B cell (primary cell): ENCODE measurements at regions not wholly inside any gene's neighbourhood (a gene's known extent, or its start where the extent isn't known, plus 50 kb on each side); places are given as distances from the start of the nearest gene placed in this dataset.

ENCODE experiments used
- ATAC-seq: fragments of 200-7000 bp; cut with Tn5 transposase; one replicate; pipeline ENCODE4 v1.10.0; 2021; ENCODE audit warnings: low read depth, mild to moderate bottlenecking, moderate number of reproducible peaks, moderate library complexity
- CTCF ChIA-PET: fragments of 350-600 bp; sonication (Branson Sonifier 250); formaldehyde crosslinking; loops from one replicate; lab custom pipeline; 2021; ENCODE audit warnings: antibody characterized with exemption, inconsistent platforms; lab: Charles Lee
- POLR2A ChIA-PET: fragments of 350-600 bp; sonication (Branson Sonifier 250); formaldehyde crosslinking; loops from one replicate; lab custom pipeline; 2021; ENCODE audit warnings: antibody characterized with exemption; lab: Charles Lee
- DNase-seq: peaks from one replicate; pipeline ENCODE4 v3.0.0; 2013
- H2AFZ ChIP-seq: 2 replicates; pipeline ENCODE4 v1.6.1; 2012; ENCODE audit warnings: mild to moderate bottlenecking, low read depth, low read length; ENCODE audit not compliant: insufficient read depth, poor library complexity, severe bottlenecking
- H3K27ac ChIP-seq, 2 donors: 1 replicate in 1 of 2; 2 replicates in 1 of 2; pipeline ENCODE4 v1.5.1; 2012 to 2013; ENCODE audit warnings: low read length in 2 of 2, mild to moderate bottlenecking in 2 of 2, moderate library complexity in 1 of 2
- H3K27me3 ChIP-seq, 4 experiments: fragments of 200-600 bp in 1 of 4; sonication (generic) in 1 of 4; replicated peaks in 1 of 4; 1 replicate in 2 of 4; 2 replicates in 2 of 4; pipeline versions ENCODE4 v1.6.1 to v1.7.0; 2013 to 2016; ENCODE audit warnings: low read length in 3 of 4, mild to moderate bottlenecking in 2 of 4, mixed read lengths in 1 of 4, moderate library complexity in 1 of 4; ENCODE audit not compliant: insufficient read depth in 4 of 4, control insufficient read depth in 3 of 4; ENCODE audit errors: control extremely low read depth in 1 of 4
- H3K36me3 ChIP-seq, 2 experiments: replicated peaks in 1 of 2; 1 replicate in 1 of 2; 2 replicates in 1 of 2; pipeline versions ENCODE4 v1.6.1 to v1.7.1; 2013; ENCODE audit warnings: low read length in 1 of 2; ENCODE audit not compliant: insufficient read depth in 2 of 2, control insufficient read depth in 1 of 2; ENCODE audit errors: control extremely low read depth in 1 of 2, extremely low read depth in 1 of 2
- H3K4me1 ChIP-seq, 2 donors: fragments of 200-600 bp in 1 of 2; sonication (generic) in 1 of 2; 1 replicate in 1 of 2; 2 replicates in 1 of 2; pipeline versions ENCODE4 v1.5.1 to v1.6.1; 2013 to 2017; ENCODE audit warnings: low read length in 2 of 2; ENCODE audit not compliant: control insufficient read depth in 2 of 2, insufficient read depth in 2 of 2
- H3K4me2 ChIP-seq: replicated peaks from 2 replicates; pipeline ENCODE3; 2012; ENCODE audit warnings: mild to moderate bottlenecking, low read depth, low read length; ENCODE audit not compliant: poor library complexity, severe bottlenecking
- H3K4me3 ChIP-seq, 5 experiments: fragments of 200-600 bp in 1 of 5; sonication (generic) in 1 of 5; 1 replicate in 3 of 5; 2 replicates in 2 of 5; pipeline versions ENCODE4 v1.5.1 to v1.7.0; 2011 to 2016; ENCODE audit warnings: low read length in 4 of 5, mild to moderate bottlenecking in 4 of 5, low read depth in 2 of 5, control low read depth in 1 of 5, moderate library complexity in 1 of 5; ENCODE audit not compliant: insufficient read depth in 1 of 5; ENCODE audit errors: control extremely low read depth in 1 of 5, extremely low read depth in 1 of 5
- H3K79me2 ChIP-seq: fragments of 200-600 bp; sonication (generic); one replicate; pipeline ENCODE4 v1.6.0; 2016; ENCODE audit warnings: low read length; ENCODE audit not compliant: control insufficient read depth, insufficient read depth
- H3K9ac ChIP-seq: fragments of 200-600 bp; sonication (generic); 2 replicates; pipeline ENCODE4 v1.6.1; 2017; ENCODE audit warnings: mild to moderate bottlenecking, low read length, moderate library complexity
- H3K9me3 ChIP-seq, 3 donors: one replicate each; pipeline versions ENCODE4 v1.6.1 to v1.7.1; 2013; ENCODE audit warnings: low read length in 2 of 3; ENCODE audit not compliant: control insufficient read depth in 2 of 3, insufficient read depth in 1 of 3; ENCODE audit errors: control extremely low read depth in 1 of 3
- H4K20me1 ChIP-seq: 2 replicates; pipeline ENCODE4 v1.6.0; 2012; ENCODE audit warnings: mild to moderate bottlenecking, low read length; ENCODE audit not compliant: insufficient read depth, control insufficient read depth, poor library complexity, severe bottlenecking
- H3K27ac Mint-ChIP-seq: one replicate; pipeline ENCODE4 v1.8.0; 2021; ENCODE audit warnings: mixed read lengths
- H3K27me3 Mint-ChIP-seq: one replicate; pipeline ENCODE4 v1.8.0; 2021; ENCODE audit warnings: mixed read lengths
- H3K4me1 Mint-ChIP-seq: one replicate; pipeline ENCODE4 v1.8.0; 2021; ENCODE audit warnings: mixed read lengths
- H3K4me3 Mint-ChIP-seq: one replicate; pipeline ENCODE4 v1.8.0; 2021; ENCODE audit warnings: mixed read lengths
- H3K9me3 Mint-ChIP-seq: one replicate; pipeline ENCODE4 v1.8.0; 2022; ENCODE audit warnings: mixed read lengths; ENCODE audit not compliant: insufficient read depth
- CTCF ChIP-seq: fragments of 200-600 bp; IDR thresholded peaks from one replicate; pipeline ENCODE4 v1.8.0; 2022; ENCODE audit warnings: antibody characterized with exemption, mild to moderate bottlenecking
- EZH2 ChIP-seq: IDR thresholded peaks from 2 replicates; pipeline ENCODE4 v1.6.1; 2012; ENCODE audit warnings: borderline replicate concordance, low read depth, mild to moderate bottlenecking, moderate library complexity, low read length; ENCODE audit not compliant: insufficient read depth, poor library complexity, severe bottlenecking
- WGBS: methylation state at CpG from one replicate; pipeline ENCODE4 v1.1.5; 2013; ENCODE audit warnings: missing lambda C conversion rate; ENCODE audit not compliant: insufficient coverage; 5-methylcytosine and 5-hydroxymethylcytosine counted together
- intact Hi-C: fragments of 100-400 bp; cut with micrococcal nuclease; formaldehyde crosslinking; loops from one replicate; pipeline ENCODE4 v1.10.0; 2022

GRCh38 chr3:161444694-161445077 lies 51.9 kb upstream of the OTOL1 start:
- CTCF ChIA-PET = interaction anchor here (0.5 to 0.9 kb wide), 2 partner anchors 12 to 139 kb away, joined by 3 to 4 read pairs; no protein-coding TSS in a partner anchor

More at GRCh38 chr3:161444694-161445077, 51.9 kb upstream of the OTOL1 start:
- no peak overlapping the region for H3K27ac Mint-ChIP-seq
- POLR2A ChIA-PET = no interaction called here
- Histone ChIP-seq H3K79me2 (no peaks in the 10 kb centered on the region), H3K27me3 (peaks cover 0 to 2% (median 0%) of the 10 kb centered on the region in 4 experiments), H2AFZ (no peak overlapping the region), H3K4me2 (no peak overlapping the region), H3K27ac (no peak overlapping the region), H3K36me3 (no peaks in the 10 kb centered on the region), H3K4me3 (no peak overlapping the region), H3K9me3 (no peaks in the 10 kb centered on the region), H4K20me1 (no peaks in the 10 kb centered on the region), H3K9ac (no peak overlapping the region), H3K4me1 (no peaks in the 10 kb centered on the region)
- no peak overlapping the region for H3K4me3 Mint-ChIP-seq
- no peaks in the 10 kb centered on the region for H3K9me3 Mint-ChIP-seq
- H3K27me3 Mint-ChIP-seq = peaks cover 3% of the 10 kb centered on the region
- DNase-seq (no peak), ATAC-seq (no peak)
- TF ChIP-seq CTCF = no peak
- no peak for TF ChIP-seq EZH2
- intact Hi-C loops = no loop called here
- H3K4me1 Mint-ChIP-seq = no peaks in the 10 kb centered on the region
- no CpG with 5 or more reads among the region's 3 CpGs for WGBS
